HG03025 (cell line): ENCODE measurements at regions not wholly inside any gene's neighbourhood (a gene's known extent, or its start where the extent isn't known, plus 50 kb on each side); places are given as distances from the start of the nearest gene placed in this dataset.

Experiments
- ATAC-seq: cut with Tn5 transposase; IDR thresholded peaks from one replicate; pipeline ENCODE4 v1.9.1; 2021; ENCODE audit warnings: mild to moderate bottlenecking, moderate library complexity; ENCODE audit not compliant: unreplicated experiment, low FRiP score

DNA sequence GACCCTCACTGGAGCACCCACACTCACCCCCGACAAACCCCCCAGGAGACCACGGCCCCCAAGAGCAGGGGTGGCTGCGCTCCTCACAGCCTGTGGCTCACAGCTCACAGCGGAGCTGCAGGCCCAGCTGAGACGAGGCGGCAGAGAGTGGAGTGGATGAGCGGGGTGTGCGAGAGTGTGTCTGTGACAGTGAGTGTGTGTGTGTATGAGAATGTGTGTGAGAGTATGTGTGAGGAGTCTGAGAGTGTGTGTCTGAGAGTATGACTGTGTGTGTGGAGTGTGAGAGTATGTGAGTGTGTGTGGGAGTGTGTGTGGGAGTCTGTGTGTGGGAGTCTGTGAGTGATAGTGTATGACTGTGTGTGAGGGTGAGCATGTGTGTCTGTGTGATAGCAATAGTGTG is 55.3 kb upstream of the ID2 start:
- no peak for ATAC-seq

DNA sequence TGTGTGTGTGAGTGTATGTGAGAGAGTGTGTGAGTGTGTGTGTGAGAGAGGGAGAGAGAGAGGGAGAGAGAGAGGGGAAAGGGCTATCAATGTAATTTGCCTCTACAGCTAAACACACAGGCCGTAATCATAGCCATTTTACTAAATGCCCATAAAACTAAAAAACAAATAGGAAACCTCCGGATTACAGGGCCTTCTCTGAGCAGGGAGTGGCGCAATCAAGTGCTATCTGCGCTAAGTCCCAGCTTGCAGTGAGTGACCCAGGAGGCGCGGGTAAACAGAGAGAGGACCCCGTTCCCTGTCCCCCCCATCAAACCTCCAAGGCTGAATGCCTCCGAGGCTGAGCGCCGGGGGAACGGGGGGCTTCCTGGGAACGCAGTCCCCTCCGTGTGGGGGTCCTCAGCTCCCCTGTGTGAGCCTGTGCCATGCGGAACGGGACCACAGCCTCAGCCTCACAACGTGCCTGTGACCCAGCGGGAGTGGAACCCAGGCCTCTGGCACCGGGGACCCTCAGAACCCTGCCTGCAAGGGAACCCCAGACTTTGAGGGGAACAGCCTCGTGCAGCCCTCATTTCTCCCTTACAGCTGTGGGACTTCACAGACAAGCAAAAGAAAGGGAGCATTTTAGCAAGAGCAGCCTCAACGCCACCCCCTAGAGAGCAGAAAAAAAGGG is 54.7 kb upstream of the ID2 start:
- no peak for ATAC-seq

DNA sequence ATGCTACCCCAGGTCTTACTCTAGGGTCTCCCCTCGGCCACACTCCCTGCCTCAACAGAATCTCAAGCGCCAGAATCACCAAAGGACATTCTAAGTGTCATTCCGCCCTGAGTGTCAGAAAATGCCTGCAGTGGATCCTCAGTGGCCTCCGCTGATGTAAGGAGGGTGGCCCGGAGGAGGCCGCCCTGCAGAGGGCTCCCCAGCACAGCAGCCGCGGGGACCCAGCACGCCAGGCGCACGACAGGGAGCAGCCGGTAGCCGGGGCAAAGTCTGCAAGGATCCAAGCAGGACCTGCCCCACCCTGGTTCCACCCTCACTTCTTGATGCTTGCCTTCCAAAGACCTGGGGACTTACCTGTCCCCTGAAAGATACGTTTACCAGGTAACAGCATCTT is 54.2 kb upstream of the ID2 start:
- no peak for ATAC-seq

DNA sequence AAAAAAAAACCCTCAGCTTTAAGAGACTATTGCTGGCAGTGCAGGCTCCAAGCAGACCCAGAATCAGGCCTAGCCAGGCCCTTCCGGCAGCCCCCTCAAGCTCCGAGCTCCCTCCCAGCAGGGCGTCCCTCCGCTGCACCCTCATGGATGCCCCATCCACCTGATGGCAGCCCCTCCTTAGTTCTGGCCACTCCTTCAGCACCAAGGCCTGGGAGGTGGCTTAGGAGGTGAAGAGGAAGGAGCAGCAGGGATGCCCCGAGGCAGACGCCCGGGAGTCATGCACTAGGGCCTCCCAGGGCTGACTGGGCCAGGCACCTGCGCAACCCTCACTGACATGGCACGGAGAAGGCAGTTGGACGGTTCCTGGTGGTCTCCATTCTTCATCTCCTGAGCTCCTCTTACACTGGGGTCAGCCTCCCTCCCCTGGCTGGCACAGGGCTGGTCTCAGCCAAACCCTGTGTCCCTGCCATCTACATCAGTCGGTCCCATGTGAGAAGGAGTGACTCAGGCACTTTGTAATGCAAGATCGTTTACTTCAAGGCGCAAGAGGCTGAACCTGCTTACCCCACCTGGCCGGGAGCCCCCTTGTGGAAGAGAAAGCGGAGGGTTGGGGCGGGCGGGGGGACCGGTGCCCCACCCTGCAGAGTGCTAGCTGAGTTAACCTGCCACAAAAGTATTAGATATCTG is 53.5 kb upstream of the ID2 start:
- no peak for ATAC-seq

DNA sequence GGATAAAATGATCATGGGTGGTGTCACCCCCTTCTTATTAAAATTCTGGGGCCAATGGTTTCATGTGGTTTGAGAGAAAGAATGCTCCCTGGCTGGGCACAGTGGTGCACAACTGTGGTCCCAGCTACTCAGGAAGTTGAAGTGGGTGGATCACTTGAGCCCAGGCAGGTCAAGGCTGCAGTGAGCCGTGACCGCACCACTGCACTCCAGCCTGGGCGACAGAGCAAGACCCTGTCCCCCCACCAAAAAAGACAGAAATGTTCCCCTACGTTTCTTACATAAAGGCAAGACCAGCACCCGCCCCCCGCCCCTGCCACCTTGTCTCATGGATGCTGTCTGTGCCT is 53.0 kb upstream of the ID2 start:
- no peak for ATAC-seq

DNA sequence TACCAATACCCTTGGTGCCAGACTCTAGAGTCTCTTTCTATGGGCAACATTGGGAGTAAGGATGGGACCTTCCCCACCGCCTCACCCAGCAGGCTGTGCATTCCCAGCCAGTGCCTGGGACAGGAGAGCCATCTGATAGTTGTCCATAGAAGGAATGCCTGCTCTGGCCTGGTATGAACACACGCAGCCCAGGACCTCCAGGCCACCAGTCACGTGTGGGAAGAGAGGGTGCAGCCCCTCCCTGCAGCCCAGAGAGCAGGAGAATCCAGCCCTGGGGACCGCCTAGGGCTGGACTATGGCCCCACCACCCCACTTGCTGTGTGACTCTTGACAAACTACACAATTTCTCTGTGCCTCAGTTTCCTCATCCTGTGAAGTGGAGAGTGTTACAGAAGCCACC is 52.5 kb upstream of the ID2 start:
- no peak for ATAC-seq

DNA sequence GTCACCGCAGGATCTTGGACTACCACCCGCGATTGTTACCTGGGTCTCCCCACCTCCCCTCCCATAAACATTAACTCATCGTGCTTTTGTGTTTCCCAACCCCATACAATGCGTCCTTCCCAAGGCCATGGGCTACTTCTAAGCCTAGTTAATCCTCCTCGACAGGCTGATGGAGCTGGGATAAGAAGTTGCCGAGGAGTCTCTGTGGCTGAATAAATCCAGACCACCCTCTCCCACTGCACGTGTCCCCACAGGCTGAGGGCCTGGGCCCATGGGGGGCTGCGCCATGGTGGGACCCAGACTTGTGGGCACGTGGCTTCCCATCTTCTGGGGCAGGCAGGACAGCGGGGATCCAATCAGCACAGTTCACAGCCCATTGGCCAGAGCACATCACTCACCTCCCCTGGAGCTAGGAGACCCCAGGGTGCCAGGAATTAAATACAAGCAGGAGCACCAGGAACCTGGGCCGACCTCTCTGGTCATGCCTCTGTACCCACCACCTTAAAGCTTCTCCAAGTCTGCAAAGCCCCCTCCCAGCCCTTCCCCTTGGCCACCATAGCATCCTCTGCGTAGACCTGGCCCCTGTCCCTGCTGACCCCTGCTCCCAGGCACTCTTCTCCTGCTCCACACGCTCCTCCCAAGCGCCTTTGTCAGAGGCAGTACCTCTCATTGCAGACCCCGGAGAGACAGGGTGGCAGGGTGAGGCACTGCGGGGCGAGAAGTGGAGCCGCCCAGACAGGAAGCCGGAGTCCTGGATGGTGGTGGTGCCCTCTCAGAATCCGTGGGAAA is 51.0 kb upstream of the ID2 start:
- no peak for ATAC-seq

DNA sequence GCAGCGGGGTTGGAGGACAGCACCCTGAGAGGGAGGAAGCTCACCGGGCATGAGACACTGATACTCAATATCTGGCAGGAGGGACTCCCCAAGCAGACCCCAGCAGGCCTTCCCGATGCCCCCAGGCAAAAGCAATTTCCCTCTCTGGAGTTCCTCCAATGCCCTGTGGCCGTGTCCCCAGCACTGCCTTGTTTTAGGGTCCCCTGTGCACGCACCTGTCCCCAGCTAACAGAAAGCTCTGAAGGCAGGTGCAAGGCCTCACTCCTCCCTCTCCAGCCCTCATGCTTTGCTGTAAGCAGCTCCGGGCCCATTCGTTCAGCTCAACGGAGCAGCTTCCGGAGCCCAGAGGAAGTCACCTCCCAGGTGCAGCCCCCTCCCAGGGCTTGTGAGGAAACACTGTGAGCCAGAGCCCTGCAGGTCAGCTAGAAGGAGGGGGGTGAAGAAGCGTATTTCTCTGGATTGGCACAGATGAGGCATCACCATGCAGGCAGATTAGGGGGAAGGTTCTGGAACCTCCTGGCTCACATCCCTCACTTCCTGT is 50.3 kb upstream of the ID2 start:
- ATAC-seq: no peak
